Karpas-422 (cell line): ENCODE measurements at regions not wholly inside any gene's neighbourhood (a gene's known extent, or its start where the extent isn't known, plus 50 kb on each side); places are given as distances from the start of the nearest gene placed in this dataset.
"Not testable (repeated sequence)": the region's sequence is repeated elsewhere in the genome, so short reads cannot be mapped to it uniquely, and the experiment has no call there.

Source experiments
- DNase-seq: peaks from one replicate; pipeline ENCODE4 v3.0.0-alpha.2; 2015
- H2AFZ ChIP-seq: fragments of 200-600 bp; sonication (generic); 2 replicates; pipeline ENCODE4 v1.6.1; 2014; ENCODE audit warnings: antibody characterized with exemption, low read length, mixed read lengths
- H3K27ac ChIP-seq: fragments of 200-600 bp; sonication (generic); 2 replicates; pipeline ENCODE4 v1.5.1; 2014; ENCODE audit warnings: mild to moderate bottlenecking, low read length, moderate library complexity
- H3K27me3 ChIP-seq: fragments of 200-600 bp; sonication (generic); 2 replicates; pipeline ENCODE4 v1.6.1; 2014; ENCODE audit warnings: low read length, mixed read lengths
- H3K36me3 ChIP-seq: fragments of 200-600 bp; sonication (generic); 2 replicates; pipeline ENCODE4 v1.6.1; 2014; ENCODE audit warnings: low read length, mixed read lengths; ENCODE audit not compliant: insufficient read depth
- H3K4me1 ChIP-seq: fragments of 200-600 bp; sonication (generic); 2 replicates; pipeline ENCODE4 v1.6.1; 2014; ENCODE audit warnings: mild to moderate bottlenecking, low read length, mixed read lengths
- H3K4me2 ChIP-seq: fragments of 200-600 bp; sonication (generic); 2 replicates; pipeline ENCODE4 v1.6.1; 2014; ENCODE audit warnings: low read length, low read depth, mild to moderate bottlenecking; ENCODE audit not compliant: poor library complexity, severe bottlenecking
- H3K4me3 ChIP-seq: fragments of 200-600 bp; sonication (generic); 2 replicates; pipeline ENCODE4 v1.5.1; 2014; ENCODE audit warnings: mild to moderate bottlenecking, antibody characterized with exemption, low read length, mixed read lengths
- H3K79me2 ChIP-seq: fragments of 200-600 bp; sonication (generic); 2 replicates; pipeline ENCODE4 v1.6.1; 2014; ENCODE audit warnings: mild to moderate bottlenecking, low read length, mixed read lengths
- H3K9ac ChIP-seq: fragments of 200-600 bp; sonication (generic); 2 replicates; pipeline ENCODE4 v1.6.0; 2014; ENCODE audit warnings: low read length
- H3K9me2 ChIP-seq: fragments of 200-600 bp; sonication (generic), shearing (Covaris generic); replicated peaks from 2 replicates; pipeline ENCODE4 v1.6.0; 2014; ENCODE audit warnings: mild to moderate bottlenecking, low read length, moderate library complexity; ENCODE audit not compliant: insufficient read depth
- H3K9me3 ChIP-seq: fragments of 300-700, 200-600 bp; sonication (generic); 2 replicates; pipeline ENCODE4 v1.6.1; 2014; ENCODE audit warnings: low read length, mixed read lengths
- H4K20me1 ChIP-seq: fragments of 200-600 bp; sonication (generic); 2 replicates; pipeline ENCODE4 v1.6.1; 2014; ENCODE audit warnings: mild to moderate bottlenecking, antibody characterized with exemption, low read length, low read depth; ENCODE audit not compliant: insufficient read depth

DNA sequence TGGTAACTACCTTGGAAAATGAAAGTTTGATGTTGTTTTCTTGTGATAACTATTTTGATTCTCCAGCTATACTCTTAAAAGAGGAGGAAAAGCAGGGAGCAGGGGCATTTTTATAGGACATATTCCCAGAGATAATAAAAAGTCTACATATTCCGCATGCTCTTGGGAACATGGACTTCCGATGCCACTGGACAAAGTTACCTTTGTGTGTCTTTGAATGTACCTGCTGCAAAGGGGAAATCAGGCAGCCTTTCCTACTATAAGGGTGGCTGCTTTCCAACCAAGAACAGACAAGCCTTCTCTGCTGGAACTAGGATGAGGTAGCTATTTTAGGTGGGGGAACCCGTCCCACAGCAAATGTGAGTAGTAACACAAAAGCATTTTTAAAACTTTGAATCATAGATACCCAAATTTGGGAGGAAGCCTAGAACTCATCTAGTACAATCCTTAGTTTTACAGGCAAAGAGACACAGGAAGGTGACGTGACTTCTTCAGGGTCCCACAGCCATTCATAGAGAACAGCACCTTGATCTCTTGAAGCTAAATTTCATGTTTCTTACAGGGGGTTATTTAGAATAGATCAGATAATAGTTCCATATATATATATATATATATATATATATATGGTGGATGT lies 179.9 kb downstream of the FASLG start:
- no peaks in the 10 kb centered on the region for H4K20me1 ChIP-seq
- H3K4me3 ChIP-seq, result no peak overlapping the region
- H3K4me1 ChIP-seq, result no peaks in the 10 kb centered on the region
- no peak overlapping the region for H3K9ac ChIP-seq
- no peak for DNase-seq
- H3K9me2 ChIP-seq, result no peaks in the 10 kb centered on the region
- no peaks in the 10 kb centered on the region for H3K9me3 ChIP-seq
- no peaks in the 10 kb centered on the region for H3K36me3 ChIP-seq
- no peaks in the 10 kb centered on the region for H3K27me3 ChIP-seq
- H2AFZ ChIP-seq, result no peak overlapping the region
- no peaks in the 10 kb centered on the region for H3K79me2 ChIP-seq
- no peak overlapping the region for H3K4me2 ChIP-seq
- H3K27ac ChIP-seq, result no peak overlapping the region

DNA sequence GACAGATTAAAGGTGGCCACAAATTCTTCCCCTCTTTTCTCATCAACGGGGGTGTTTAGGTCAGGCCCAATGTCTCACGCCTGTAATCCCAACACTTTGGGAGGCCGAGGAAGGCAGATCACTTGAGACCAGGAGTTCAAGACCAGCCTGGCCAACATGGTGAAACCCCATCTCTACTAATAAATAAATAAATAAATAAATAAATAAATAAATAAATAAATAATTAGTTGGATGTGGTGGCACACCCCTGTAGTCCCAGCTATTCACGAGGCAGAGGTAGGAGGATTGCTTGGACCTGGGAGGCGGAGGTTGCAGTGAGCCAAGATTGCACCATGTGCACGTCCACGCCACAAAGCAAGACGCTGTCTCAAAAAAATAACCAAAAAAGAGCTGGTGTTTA lies 180.7 kb downstream of the FASLG start:
- not testable (repeated sequence) for H3K9ac ChIP-seq, H4K20me1 ChIP-seq, H3K79me2 ChIP-seq, H3K4me3 ChIP-seq, H3K4me2 ChIP-seq, H3K36me3 ChIP-seq, H3K27ac ChIP-seq, H3K4me1 ChIP-seq, H3K9me3 ChIP-seq, H3K27me3 ChIP-seq, H3K9me2 ChIP-seq, H2AFZ ChIP-seq, DNase-seq

DNA sequence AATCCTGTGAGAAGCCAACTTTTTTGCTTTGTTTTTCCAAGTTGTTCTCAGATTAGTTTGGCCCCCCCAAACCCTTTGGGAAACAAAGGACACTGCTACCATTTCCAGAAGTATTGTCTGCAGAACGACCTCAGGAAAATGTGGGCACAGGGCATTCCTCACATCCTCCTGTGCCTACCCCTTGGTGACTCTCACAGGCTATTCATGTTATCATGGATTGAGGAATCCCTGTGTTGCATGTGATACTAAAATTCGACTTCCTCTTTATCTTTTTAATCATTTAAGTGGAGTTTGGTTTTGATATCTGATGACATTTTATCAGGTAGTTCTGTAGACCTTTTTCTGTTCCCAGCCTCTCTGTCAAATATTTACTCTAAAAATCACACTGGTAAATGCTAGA lies 184.5 kb downstream of the FASLG start:
- Histone ChIP-seq H3K9me2 (no peaks in the 10 kb centered on the region), H3K79me2 (no peaks in the 10 kb centered on the region), H3K4me2 (no peak overlapping the region), H3K27ac (no peak overlapping the region), H3K4me3 (no peak overlapping the region), H3K27me3 (no peaks in the 10 kb centered on the region), H2AFZ (no peak overlapping the region), H3K36me3 (no peaks in the 10 kb centered on the region), H3K9me3 (no peaks in the 10 kb centered on the region), H4K20me1 (no peaks in the 10 kb centered on the region), H3K9ac (no peak overlapping the region), H3K4me1 (no peaks in the 10 kb centered on the region)
- no peak for DNase-seq

DNA sequence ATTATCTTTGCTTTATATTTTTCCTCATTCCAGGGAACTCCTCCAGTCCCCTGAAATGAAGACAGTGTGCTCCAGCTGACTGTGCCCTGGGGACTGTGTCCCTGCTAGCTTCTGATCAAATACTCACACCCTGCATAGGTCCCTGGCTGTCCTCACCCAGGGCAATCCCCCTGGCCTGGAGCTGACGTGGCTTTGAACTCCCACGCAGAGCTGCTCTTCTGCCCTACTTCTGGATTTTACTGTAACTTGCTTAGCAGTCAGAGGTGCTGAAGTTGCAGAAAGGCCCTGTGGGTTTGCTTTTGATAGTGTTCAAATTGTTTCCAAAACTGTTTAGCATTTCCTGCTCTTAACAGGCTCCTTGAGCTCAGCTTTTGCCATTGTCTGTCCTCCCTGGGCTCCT lies 186.5 kb downstream of the FASLG start:
- no peak overlapping the region for H2AFZ ChIP-seq
- H3K79me2 ChIP-seq, result no peaks in the 10 kb centered on the region
- H3K36me3 ChIP-seq, result no peaks in the 10 kb centered on the region
- H3K4me3 ChIP-seq, result no peak overlapping the region
- H3K9ac ChIP-seq, result no peak overlapping the region
- no peaks in the 10 kb centered on the region for H3K9me3 ChIP-seq
- no peak for DNase-seq
- H3K9me2 ChIP-seq, result no peaks in the 10 kb centered on the region
- no peaks in the 10 kb centered on the region for H3K27me3 ChIP-seq
- no peaks in the 10 kb centered on the region for H4K20me1 ChIP-seq
- no peaks in the 10 kb centered on the region for H3K4me1 ChIP-seq
- H3K4me2 ChIP-seq, result no peak overlapping the region
- H3K27ac ChIP-seq, result no peak overlapping the region

DNA sequence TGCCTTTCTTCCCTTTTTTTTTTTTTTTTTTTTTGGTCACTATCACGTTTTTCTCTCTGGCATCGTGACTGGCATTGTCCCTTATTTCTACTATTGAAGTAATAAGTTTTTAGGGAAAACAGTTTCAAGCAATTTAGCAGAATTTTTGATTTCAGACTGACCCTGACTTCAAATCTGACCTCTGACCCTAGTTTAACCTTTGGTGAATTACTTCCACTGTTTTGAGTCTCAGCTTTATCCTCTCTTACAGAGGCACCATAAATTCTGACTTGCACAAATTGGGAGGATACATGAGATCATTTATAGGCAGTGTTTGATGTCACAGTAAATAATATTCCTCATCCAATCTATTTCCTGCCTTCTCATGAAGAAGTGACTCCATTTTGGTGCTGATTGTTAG lies 187.0 kb downstream of the FASLG start:
- Histone ChIP-seq H2AFZ (no peak overlapping the region), H3K27ac (no peak overlapping the region), H3K36me3 (no peaks in the 10 kb centered on the region), H3K4me2 (no peak overlapping the region), H3K9me2 (no peaks in the 10 kb centered on the region), H3K4me3 (no peak overlapping the region), H4K20me1 (no peaks in the 10 kb centered on the region), H3K27me3 (no peaks in the 10 kb centered on the region), H3K79me2 (no peaks in the 10 kb centered on the region), H3K9me3 (no peaks in the 10 kb centered on the region), H3K4me1 (peaks cover 1% of the 10 kb centered on the region; the same call in 1 of the 2 replicates), H3K9ac (no peak overlapping the region)
- DNase-seq, result no peak

DNA sequence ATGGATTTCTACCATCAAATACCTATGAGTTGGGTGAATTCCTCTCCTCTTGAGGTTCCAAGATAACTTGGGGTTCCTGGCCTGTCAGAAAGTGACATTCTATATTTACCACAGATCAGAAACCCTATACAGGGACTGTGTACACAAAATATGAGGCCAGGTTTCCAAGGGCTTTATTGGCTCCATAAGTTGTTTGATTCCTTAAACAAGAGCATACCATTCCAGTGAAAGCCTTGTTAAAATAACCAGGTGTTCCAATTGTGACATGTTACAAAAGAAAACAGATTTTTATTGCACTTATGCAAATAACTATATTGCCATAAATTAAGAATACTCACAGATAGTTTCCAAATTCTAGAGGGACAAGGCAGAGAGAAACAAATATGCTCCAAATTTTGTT lies 188.9 kb downstream of the FASLG start:
- H3K4me2 ChIP-seq, H3K27ac ChIP-seq, H3K9me3 ChIP-seq: not testable (repeated sequence)

DNA sequence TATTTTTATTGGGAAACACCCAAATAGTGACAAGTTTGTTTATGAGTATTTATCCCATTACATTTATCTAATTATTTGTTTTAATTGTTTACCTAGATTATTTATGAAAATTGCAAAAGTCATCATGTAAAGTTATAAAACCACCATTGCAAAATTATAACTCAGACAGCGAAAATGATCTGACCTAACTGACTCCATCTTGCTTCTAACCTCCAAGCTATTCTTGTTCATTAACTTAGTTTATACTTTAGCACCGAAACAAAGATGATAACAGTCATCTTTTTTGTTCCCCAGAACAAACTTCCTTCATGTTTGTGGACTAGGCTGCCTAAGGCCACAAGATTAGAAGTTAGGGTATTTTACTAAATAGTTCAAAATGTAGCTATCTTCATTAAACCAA lies 190.8 kb downstream of the FASLG start:
- H3K9ac ChIP-seq, result no peak overlapping the region
- H3K9me3 ChIP-seq, result no peaks in the 10 kb centered on the region
- H3K79me2 ChIP-seq, result no peaks in the 10 kb centered on the region
- H3K4me2 ChIP-seq, result no peak overlapping the region
- no peak for DNase-seq
- no peak overlapping the region for H3K27ac ChIP-seq
- H4K20me1 ChIP-seq, result no peaks in the 10 kb centered on the region
- H3K4me3 ChIP-seq, result no peak overlapping the region
- no peaks in the 10 kb centered on the region for H3K36me3 ChIP-seq
- H3K27me3 ChIP-seq, result no peaks in the 10 kb centered on the region
- H2AFZ ChIP-seq, result no peak overlapping the region
- H3K9me2 ChIP-seq, result no peaks in the 10 kb centered on the region
- peaks cover 4% of the 10 kb centered on the region; the same call in 1 of the 2 replicates for H3K4me1 ChIP-seq

More for the DNA sequence above, 188.9 kb downstream of the FASLG start:
- H4K20me1 ChIP-seq, H3K4me1 ChIP-seq, H3K9me2 ChIP-seq, H3K9ac ChIP-seq, H3K27me3 ChIP-seq, H3K4me3 ChIP-seq, H3K79me2 ChIP-seq, H3K36me3 ChIP-seq, H2AFZ ChIP-seq, DNase-seq: not testable (repeated sequence)

DNA sequence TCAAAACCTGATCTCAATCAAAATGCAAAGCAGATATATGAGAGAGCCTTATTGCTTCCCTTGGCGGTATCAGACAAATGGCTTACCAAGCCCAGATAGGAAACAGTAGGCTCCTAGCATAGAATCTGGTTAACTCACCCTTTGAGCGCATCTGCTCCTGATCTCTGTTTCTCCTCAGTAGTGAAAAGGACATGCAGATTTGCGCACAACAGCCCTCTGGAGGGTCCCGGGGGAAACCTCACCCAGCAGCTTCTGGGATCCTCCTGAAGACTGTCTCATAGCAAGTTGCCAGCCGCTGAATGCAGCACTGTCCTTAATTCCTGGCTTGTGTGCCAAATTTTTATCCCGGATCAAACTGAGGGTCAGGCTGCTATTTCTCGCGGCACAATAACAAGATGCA lies 192.2 kb downstream of the FASLG start:
- no peaks in the 10 kb centered on the region for H4K20me1 ChIP-seq
- DNase-seq, result no peak
- H3K9me3 ChIP-seq, result no peaks in the 10 kb centered on the region
- H3K79me2 ChIP-seq, result no peaks in the 10 kb centered on the region
- no peaks in the 10 kb centered on the region for H3K36me3 ChIP-seq
- H3K4me1 ChIP-seq, result peaks cover 4% of the 10 kb centered on the region; the same call in 1 of the 2 replicates
- H3K4me2 ChIP-seq, result no peak overlapping the region
- no peaks in the 10 kb centered on the region for H3K27me3 ChIP-seq
- no peak overlapping the region for H3K27ac ChIP-seq
- no peak overlapping the region for H2AFZ ChIP-seq
- no peak overlapping the region for H3K4me3 ChIP-seq
- no peak overlapping the region for H3K9ac ChIP-seq
- H3K9me2 ChIP-seq, result no peaks in the 10 kb centered on the region

DNA sequence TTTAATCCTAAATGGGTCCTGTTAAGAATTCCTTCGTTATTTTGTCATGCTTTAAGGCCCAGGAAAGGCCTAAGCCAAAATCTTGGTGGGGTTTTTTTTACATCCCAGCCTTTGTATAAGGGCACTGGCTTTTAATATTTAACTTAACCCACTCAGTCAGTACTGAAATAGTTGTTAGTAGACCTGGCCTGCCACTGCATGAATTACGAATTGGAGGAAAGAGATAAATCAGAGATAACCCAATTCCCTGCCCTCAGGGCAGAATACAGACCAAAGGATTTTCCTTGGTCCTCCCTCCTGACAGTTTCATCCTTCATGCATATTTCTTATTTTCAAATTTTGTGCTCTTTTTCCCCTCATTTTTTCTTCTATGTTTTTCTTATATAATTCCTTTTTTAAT lies 193.0 kb downstream of the FASLG start:
- no peak for DNase-seq
- Histone ChIP-seq H4K20me1 (no peaks in the 10 kb centered on the region), H2AFZ (no peak overlapping the region), H3K27ac (no peak overlapping the region), H3K36me3 (no peaks in the 10 kb centered on the region), H3K9me3 (no peaks in the 10 kb centered on the region), H3K4me1 (peaks cover 4% of the 10 kb centered on the region; the same call in 1 of the 2 replicates), H3K9ac (no peak overlapping the region), H3K4me3 (no peak overlapping the region), H3K9me2 (no peaks in the 10 kb centered on the region), H3K79me2 (no peaks in the 10 kb centered on the region), H3K27me3 (no peaks in the 10 kb centered on the region), H3K4me2 (no peak overlapping the region)
